Common myeloid progenitor, CD34-positive (primary cell): ENCODE measurements at regions not wholly inside any gene's neighbourhood (a gene's known extent, or its start where the extent isn't known, plus 50 kb on each side); places are given as distances from the start of the nearest gene placed in this dataset.

ENCODE experiments used
- CTCF ChIA-PET: fragments of 350-600 bp; sonication (Branson Sonifier 250); formaldehyde crosslinking; loops from one replicate; lab custom pipeline; 2021; ENCODE audit warnings: antibody characterized with exemption; lab: Charles Lee
- POLR2A ChIA-PET: fragments of 350-600 bp; sonication (Branson Sonifier 250); formaldehyde crosslinking; loops from one replicate; lab custom pipeline; 2021; ENCODE audit warnings: antibody characterized with exemption; lab: Charles Lee
- DNase-seq, 3 donors: peaks; one replicate each; pipeline versions ENCODE4 v3.0.0 to v3.0.0-alpha.2; 2013
- H3K27ac ChIP-seq, 2 experiments: 1 replicate in 1 of 2; 2 replicates in 1 of 2; pipeline ENCODE4 v1.7.0; 2013; ENCODE audit warnings: inconsistent platforms in 2 of 2, low read length in 2 of 2, mild to moderate bottlenecking in 2 of 2, low read depth in 1 of 2, moderate library complexity in 1 of 2; ENCODE audit not compliant: severe bottlenecking in 2 of 2, insufficient read depth in 1 of 2, poor library complexity in 1 of 2
- H3K27me3 ChIP-seq, 5 experiments: replicated peaks in 2 of 5; 1 replicate in 3 of 5; 2 replicates in 2 of 5; pipeline versions ENCODE4 v1.6.1 to v1.7.0; 2013; ENCODE audit warnings: low read length in 4 of 5, mild to moderate bottlenecking in 2 of 5, moderate library complexity in 2 of 5, inconsistent platforms in 1 of 5; ENCODE audit not compliant: insufficient read depth in 5 of 5, control insufficient read depth in 4 of 5
- H3K36me3 ChIP-seq, 4 experiments: 1 replicate in 2 of 4; 2 replicates in 2 of 4; pipeline versions ENCODE4 v1.6.1 to v1.7.0; 2013; ENCODE audit warnings: low read length in 3 of 4, control low read depth in 1 of 4, mild to moderate bottlenecking in 1 of 4; ENCODE audit not compliant: control insufficient read depth in 4 of 4, insufficient read depth in 4 of 4
- H3K4me1 ChIP-seq, 4 experiments: 1 replicate in 3 of 4; 2 replicates in 1 of 4; pipeline versions ENCODE4 v1.6.1 to v1.7.1; 2013; ENCODE audit warnings: low read length in 3 of 4, mild to moderate bottlenecking in 3 of 4, control low read depth in 1 of 4, inconsistent platforms in 1 of 4, moderate library complexity in 1 of 4; ENCODE audit not compliant: control insufficient read depth in 4 of 4, insufficient read depth in 4 of 4; ENCODE audit errors: control extremely low read depth in 1 of 4
- H3K4me3 ChIP-seq, 7 experiments: 1 replicate in 4 of 7; 2 replicates in 3 of 7; pipeline versions ENCODE4 v1.5.1 to v1.7.0; 2013; ENCODE audit warnings: mild to moderate bottlenecking in 7 of 7, low read length in 6 of 7, moderate library complexity in 6 of 7, inconsistent platforms in 2 of 7, low read depth in 2 of 7, control low read depth in 1 of 7; ENCODE audit not compliant: insufficient read depth in 4 of 7, control insufficient read depth in 1 of 7; ENCODE audit errors: extremely low read depth in 1 of 7
- H3K9me3 ChIP-seq, 5 experiments: 1 replicate in 4 of 5; 2 replicates in 1 of 5; pipeline versions ENCODE4 v1.6.1 to v1.7.1; 2013; ENCODE audit warnings: low read length in 4 of 5, mild to moderate bottlenecking in 2 of 5, inconsistent platforms in 1 of 5, low read depth in 1 of 5, moderate library complexity in 1 of 5; ENCODE audit not compliant: control insufficient read depth in 4 of 5, insufficient read depth in 2 of 5; ENCODE audit errors: control extremely low read depth in 1 of 5
- WGBS: methylation state at CpG from one replicate; pipeline ENCODE4 v1.1.5; 2013; ENCODE audit not compliant: insufficient coverage; 5-methylcytosine and 5-hydroxymethylcytosine counted together

DNA sequence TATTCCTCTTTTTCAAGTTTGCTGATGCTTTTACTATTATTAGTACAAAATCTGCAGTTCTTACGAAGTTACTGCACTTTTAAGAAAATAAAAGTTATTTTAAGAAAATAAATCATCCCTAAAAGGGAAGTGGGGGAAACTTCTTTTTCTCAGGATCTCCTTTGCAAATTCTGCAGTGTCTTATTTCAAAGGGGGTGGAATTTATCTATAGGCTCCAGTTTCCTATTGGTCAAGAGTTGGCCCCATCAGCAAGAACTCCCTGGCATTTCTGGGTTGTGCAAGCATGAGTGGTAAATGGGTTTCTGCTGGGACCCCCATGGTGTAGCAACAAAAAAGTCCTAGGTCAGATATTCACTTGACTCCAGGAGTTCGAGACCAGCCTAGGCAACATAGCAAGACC lies 136.3 kb upstream of the PRDM1 start:
- H3K4me1 ChIP-seq = peaks cover 0 to 20% (median 1%) of the 10 kb centered on the region in 4 experiments
- H3K27ac ChIP-seq = no peak overlapping the region
- H3K36me3 ChIP-seq = no peaks in the 10 kb centered on the region
- WGBS = 100% methylated on average over 1 of the region's 2 CpGs
- H3K4me3 ChIP-seq = no peak overlapping the region
- ChIA-PET CTCF (no interaction called here), POLR2A (no interaction called here)
- no peak for DNase-seq
- H3K9me3 ChIP-seq = no peaks in the 10 kb centered on the region
- no peaks in the 10 kb centered on the region for H3K27me3 ChIP-seq

- POLR2A ChIA-PET = no interaction called here
- no peak overlapping the region for H3K27ac ChIP-seq
- no peaks in the 10 kb centered on the region for H3K36me3 ChIP-seq
- DNase-seq = no peak
- no peaks in the 10 kb centered on the region for H3K9me3 ChIP-seq
- no peaks in the 10 kb centered on the region for H3K4me1 ChIP-seq
- WGBS = no CpG with 5 or more reads among the region's 2 CpGs
- no peak overlapping the region for H3K4me3 ChIP-seq
- no peaks in the 10 kb centered on the region for H3K27me3 ChIP-seq
- CTCF ChIA-PET = interaction anchor here (0.8 kb wide), 1 partner anchor 9 kb away, joined by 3 read pairs; no protein-coding TSS in a partner anchor
These were observed 142.6 kb upstream of the PRDM1 start for GRCh38 chr6:105943514-105943913.

DNA sequence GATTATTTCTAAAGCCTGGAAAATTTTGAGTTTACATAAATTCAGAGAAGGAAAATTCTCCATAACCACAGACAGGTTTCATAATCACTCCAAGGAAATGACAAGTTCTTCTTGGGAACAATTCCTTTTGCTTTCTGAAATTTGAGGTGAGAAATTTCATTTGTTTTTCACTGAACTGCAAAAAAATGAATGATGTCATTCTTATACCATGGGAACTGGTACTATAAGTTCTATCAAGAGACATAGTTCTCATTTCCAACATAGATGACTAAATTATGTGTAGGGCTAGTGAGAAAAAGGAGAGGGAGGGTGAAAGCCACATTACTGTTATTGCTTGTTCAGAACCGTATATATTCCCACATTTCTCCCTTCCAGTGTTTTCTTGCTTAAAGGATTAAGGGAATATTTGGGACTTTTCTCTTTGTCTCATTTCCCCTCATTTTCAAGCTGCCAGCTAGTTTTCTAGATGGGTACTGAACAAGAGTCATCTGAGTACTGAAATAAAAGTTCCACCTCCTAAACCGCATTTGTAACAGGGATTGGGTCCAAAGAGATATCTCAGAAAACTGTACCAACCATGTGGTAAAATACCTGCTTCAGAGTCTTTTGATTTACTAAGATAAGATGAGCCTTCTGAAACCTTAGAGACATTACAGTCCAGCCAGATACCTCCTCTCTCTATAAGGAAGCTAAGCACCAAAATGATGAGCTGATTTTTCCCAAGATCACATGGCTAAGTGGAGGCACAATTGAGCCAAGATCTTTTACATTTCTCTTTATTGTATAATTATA lies 144.3 kb upstream of the PRDM1 start:
- WGBS = 100% methylated on average over 1 of the region's 2 CpGs
- DNase-seq = no peak
- ChIA-PET POLR2A (no interaction called here), CTCF (no interaction called here)
- Histone ChIP-seq H3K36me3 (no peaks in the 10 kb centered on the region), H3K4me3 (no peak overlapping the region), H3K4me1 (no peaks in the 10 kb centered on the region), H3K27me3 (no peaks in the 10 kb centered on the region), H3K27ac (no peak overlapping the region), H3K9me3 (no peaks in the 10 kb centered on the region)

DNA sequence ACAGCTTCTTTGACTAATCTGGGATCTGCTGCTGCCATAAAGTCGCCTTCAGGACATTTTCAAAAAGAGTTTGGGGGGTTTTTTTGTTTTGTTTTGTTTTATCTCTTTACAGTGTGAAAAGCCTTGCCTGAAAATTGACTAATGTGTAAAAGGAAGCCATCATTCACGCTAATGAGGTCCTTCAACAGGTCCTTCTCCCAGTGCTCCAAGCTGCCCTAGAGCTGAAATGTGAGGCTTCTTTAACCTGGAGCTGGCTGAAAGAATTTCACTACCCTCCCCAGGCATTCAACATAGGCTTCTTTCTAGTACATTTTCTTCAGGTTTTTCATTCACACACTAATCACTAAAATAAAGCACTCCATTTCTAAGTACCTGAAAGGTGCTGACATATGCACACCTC lies 145.1 kb upstream of the PRDM1 start:
- ChIA-PET POLR2A (no interaction called here), CTCF (interaction anchor here (0.6 kb wide), 1 partner anchor 283 kb away, joined by 3 read pairs; no protein-coding TSS in a partner anchor)
- no peak overlapping the region for H3K27ac ChIP-seq
- no peaks in the 10 kb centered on the region for H3K4me1 ChIP-seq
- H3K9me3 ChIP-seq = no peaks in the 10 kb centered on the region
- no peak for DNase-seq
- H3K36me3 ChIP-seq = no peaks in the 10 kb centered on the region
- WGBS = 100% methylated on average over 2 of the region's 2 CpGs
- no peaks in the 10 kb centered on the region for H3K27me3 ChIP-seq
- no peak overlapping the region for H3K4me3 ChIP-seq

GRCh38 chr6:105936972-105937371 lies 149.2 kb upstream of the PRDM1 start:
- no peaks in the 10 kb centered on the region for H3K4me1 ChIP-seq
- 94% methylated on average over 2 of the region's 2 CpGs for WGBS
- no peaks in the 10 kb centered on the region for H3K27me3 ChIP-seq
- H3K9me3 ChIP-seq = peaks cover 0 to 4% (median 0%) of the 10 kb centered on the region in 5 experiments
- H3K4me3 ChIP-seq = no peak overlapping the region
- H3K36me3 ChIP-seq = no peaks in the 10 kb centered on the region
- ChIA-PET POLR2A (no interaction called here), CTCF (no interaction called here)
- H3K27ac ChIP-seq = no peak overlapping the region
- no peak for DNase-seq

GRCh38 chr6:105935416-105935815 lies 150.7 kb upstream of the PRDM1 start:
- Histone ChIP-seq H3K4me3 (no peak overlapping the region), H3K27me3 (no peaks in the 10 kb centered on the region), H3K36me3 (no peaks in the 10 kb centered on the region), H3K27ac (no peak overlapping the region), H3K9me3 (peaks cover 0 to 4% (median 0%) of the 10 kb centered on the region in 5 experiments), H3K4me1 (no peaks in the 10 kb centered on the region)
- CTCF ChIA-PET = no interaction called here
- 94% methylated on average over 2 of the region's 4 CpGs for WGBS
- no peak for DNase-seq
- POLR2A ChIA-PET = no interaction called here

DNA sequence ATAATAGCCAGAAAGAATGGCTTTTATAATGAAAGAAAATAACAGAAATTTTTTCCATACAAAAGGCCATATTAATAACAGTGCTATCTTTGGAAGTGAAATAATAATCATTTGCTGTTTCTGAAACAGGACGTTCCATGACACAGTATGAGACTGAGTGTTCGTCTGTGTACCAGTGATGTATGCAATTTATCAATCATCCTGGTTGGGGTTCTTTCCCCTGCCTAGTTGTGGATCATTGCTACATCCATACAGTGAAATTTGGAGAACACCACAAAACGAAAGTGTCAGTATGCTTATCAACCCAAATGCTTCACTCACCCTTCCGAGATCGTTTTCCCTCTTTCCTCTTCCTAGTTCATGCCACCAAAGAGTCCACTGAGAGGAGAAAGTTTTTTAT lies 151.4 kb upstream of the PRDM1 start:
- Histone ChIP-seq H3K4me1 (no peaks in the 10 kb centered on the region), H3K27ac (no peak overlapping the region), H3K9me3 (peaks cover 0 to 4% (median 0%) of the 10 kb centered on the region in 5 experiments), H3K4me3 (no peak overlapping the region), H3K27me3 (no peaks in the 10 kb centered on the region), H3K36me3 (no peaks in the 10 kb centered on the region)
- no peak for DNase-seq
- WGBS = 97% methylated on average over 3 of the region's 5 CpGs
- ChIA-PET CTCF (no interaction called here), POLR2A (no interaction called here)
